IMR-90 (cell line): ENCODE measurements at regions not wholly inside any gene's neighbourhood (a gene's known extent, or its start where the extent isn't known, plus 50 kb on each side); places are given as distances from the start of the nearest gene placed in this dataset.

Experiments
- ATAC-seq: fragments of 200-7000 bp; cut with Tn5 transposase; 2 replicates; pipeline ENCODE4 v1.9.1; 2020; ENCODE audit warnings: low read depth, mild to moderate bottlenecking, moderate library complexity
- BruUV-seq: library from RNA; stranded (reverse); fragments of 400-500 nt; replicated peaks from 2 replicates; lab custom pipeline; 2021; lab: Mats Ljungman, UMichigan
- CTCF ChIA-PET: fragments of 300-600 bp; formaldehyde crosslinking; extraction: SDS; loops from one replicate; lab custom pipeline; 2021; ENCODE audit warnings: antibody characterized with exemption; lab: Yijun Ruan, JAX
- POLR2A ChIA-PET: fragments of 300-600 bp; sonication (Branson Sonifier 250); formaldehyde crosslinking; loops from one replicate; lab custom pipeline; 2022; ENCODE audit warnings: antibody characterized with exemption; ENCODE audit not compliant: unreplicated experiment; lab: Charles Lee
- DNase-seq: peaks from one replicate; pipeline ENCODE4 v3.0.0; 2013
- H2AFZ ChIP-seq: replicated peaks from 2 replicates; pipeline ENCODE3; 2013; ENCODE audit warnings: low read length, mild to moderate bottlenecking; ENCODE audit not compliant: poor library complexity
- H2AK5ac ChIP-seq: 2 replicates; pipeline ENCODE4 v1.6.1; 2013; ENCODE audit warnings: low read depth, low read length, inconsistent platforms
- H2AK9ac ChIP-seq: replicated peaks from 2 replicates; pipeline ENCODE3; 2013; ENCODE audit warnings: mild to moderate bottlenecking, low read depth, low read length, moderate library complexity; ENCODE audit not compliant: poor library complexity
- H2BK120ac ChIP-seq: 2 replicates; pipeline ENCODE4 v1.6.1; 2013; ENCODE audit warnings: low read depth, low read length, inconsistent platforms
- H2BK15ac ChIP-seq: 3 replicates; pipeline ENCODE4 v1.6.1; 2013; ENCODE audit warnings: low read depth, low read length, inconsistent platforms
- H2BK20ac ChIP-seq: 2 replicates; pipeline ENCODE4 v1.6.1; 2013; ENCODE audit warnings: low read depth, mild to moderate bottlenecking, inconsistent platforms, low read length, moderate library complexity
- H2BK5ac ChIP-seq: 2 replicates; pipeline ENCODE4 v1.6.1; 2013; ENCODE audit warnings: mild to moderate bottlenecking, low read depth, low read length, inconsistent platforms; ENCODE audit not compliant: poor library complexity, severe bottlenecking
- H3K14ac ChIP-seq: replicated peaks from 2 replicates; pipeline ENCODE4 v1.6.1; 2013; ENCODE audit warnings: low read depth, low read length, inconsistent platforms
- H3K18ac ChIP-seq: 2 replicates; pipeline ENCODE4 v1.6.1; 2013; ENCODE audit warnings: low read depth, low read length, control low read depth
- H3K23ac ChIP-seq: 2 replicates; pipeline ENCODE4 v1.6.1; 2013; ENCODE audit warnings: low read depth, low read length, inconsistent platforms
- H3K27ac ChIP-seq: 2 replicates; pipeline ENCODE4 v1.5.1; 2013; ENCODE audit warnings: mild to moderate bottlenecking, control low read depth, low read length; ENCODE audit not compliant: insufficient read depth
- H3K27me3 ChIP-seq: 2 replicates; pipeline ENCODE4 v1.6.1; 2013; ENCODE audit warnings: low read length; ENCODE audit not compliant: control insufficient read depth, insufficient read depth
- H3K36me3 ChIP-seq: 2 replicates; pipeline ENCODE4 v1.6.1; 2013; ENCODE audit warnings: low read length, mixed read lengths; ENCODE audit not compliant: control insufficient read depth, insufficient read depth
- H3K4ac ChIP-seq: 2 replicates; pipeline ENCODE4 v1.6.1; 2013; ENCODE audit warnings: low read depth, low read length, inconsistent platforms
- H3K4me1 ChIP-seq: 2 replicates; pipeline ENCODE4 v1.6.1; 2013; ENCODE audit warnings: low read length, mixed read lengths; ENCODE audit not compliant: control insufficient read depth, insufficient read depth
- H3K4me2 ChIP-seq: 2 replicates; pipeline ENCODE4 v1.6.1; 2013; ENCODE audit warnings: low read depth, mild to moderate bottlenecking, control low read depth, low read length, moderate library complexity
- H3K4me3 ChIP-seq: 2 replicates; pipeline ENCODE4 v1.5.1; 2013; ENCODE audit warnings: low read depth, mild to moderate bottlenecking, control low read depth, low read length, moderate library complexity; ENCODE audit not compliant: insufficient read depth
- H3K56ac ChIP-seq: 2 replicates; pipeline ENCODE4 v1.6.1; 2013; ENCODE audit warnings: low read length, inconsistent platforms; ENCODE audit not compliant: insufficient read depth; ENCODE audit errors: extremely low read depth
- H3K79me1 ChIP-seq, 2 experiments: 2 replicates each; pipeline ENCODE4 v1.6.1; 2013; ENCODE audit warnings: low read length in 2 of 2, inconsistent platforms in 1 of 2, low read depth in 1 of 2
- H3K9ac ChIP-seq: 2 replicates; pipeline ENCODE4 v1.6.1; 2013; ENCODE audit warnings: low read depth, low read length, control low read depth
- H3K9me1 ChIP-seq: 2 replicates; pipeline ENCODE4 v1.6.1; 2013; ENCODE audit warnings: low read length, inconsistent platforms; ENCODE audit not compliant: insufficient read depth
- H3K9me3 ChIP-seq: 2 replicates; pipeline ENCODE4 v1.6.1; 2013; ENCODE audit warnings: low read length; ENCODE audit not compliant: control insufficient read depth, insufficient read depth
- H4K20me1 ChIP-seq: 2 replicates; pipeline ENCODE4 v1.6.1; 2013; ENCODE audit warnings: low read length, inconsistent platforms; ENCODE audit not compliant: insufficient read depth
- H4K5ac ChIP-seq: 2 replicates; pipeline ENCODE4 v1.6.1; 2013; ENCODE audit warnings: mild to moderate bottlenecking, low read depth, low read length, control low read depth
- H4K8ac ChIP-seq, 2 experiments: 2 replicates each; pipeline ENCODE4 v1.6.1; 2013; ENCODE audit warnings: low read depth in 2 of 2, low read length in 2 of 2, control low read depth in 1 of 2, inconsistent platforms in 1 of 2
- H4K91ac ChIP-seq: 2 replicates; pipeline ENCODE4 v1.6.1; 2013; ENCODE audit warnings: low read depth, low read length, inconsistent platforms; ENCODE audit not compliant: insufficient read depth
- BHLHE40 ChIP-seq: fragments of 150-350 bp; IDR thresholded peaks from 2 replicates; pipeline ENCODE4 v1.6.1; 2016; ENCODE audit warnings: mild to moderate bottlenecking, low read depth, low read length
- CEBPB ChIP-seq: IDR thresholded peaks from 2 replicates; pipeline ENCODE4 v1.6.1; 2012; ENCODE audit warnings: low read depth, low read length, improper control_type of control experiment
- CHD1 ChIP-seq: IDR thresholded peaks from 2 replicates; pipeline ENCODE4 v1.6.1; 2012; ENCODE audit warnings: low read depth, low read length, improper control_type of control experiment
- FOS ChIP-seq: fragments of 150-350 bp; IDR thresholded peaks from 2 replicates; pipeline ENCODE4 v1.6.1; 2016; ENCODE audit warnings: low read depth, low read length
- MAFK ChIP-seq: IDR thresholded peaks from 2 replicates; pipeline ENCODE4 v1.6.1; 2012; ENCODE audit warnings: low read depth, low read length, improper control_type of control experiment
- MAZ ChIP-seq: IDR thresholded peaks from 2 replicates; pipeline ENCODE4 v1.6.1; 2012; ENCODE audit warnings: low read depth, mild to moderate bottlenecking, low read length, improper control_type of control experiment, moderate library complexity, borderline replicate concordance
- MXI1 ChIP-seq: IDR thresholded peaks from 2 replicates; pipeline ENCODE4 v1.6.1; 2012; ENCODE audit warnings: low read depth, mild to moderate bottlenecking, low read length, moderate library complexity, borderline replicate concordance
- NFE2L2 ChIP-seq: fragments of 150-350 bp; IDR thresholded peaks from 2 replicates; pipeline ENCODE4 v1.6.1; 2016; ENCODE audit warnings: low read depth, mild to moderate bottlenecking, low read length
- POLR2A ChIP-seq: IDR thresholded peaks from 2 replicates; pipeline ENCODE4 v1.6.1; 2012; ENCODE audit warnings: mild to moderate bottlenecking, low read depth, low read length
- RAD21 ChIP-seq: IDR thresholded peaks from 2 replicates; pipeline ENCODE4 v1.6.1; 2012; ENCODE audit warnings: low read length, improper control_type of control experiment
- RCOR1 ChIP-seq: IDR thresholded peaks from 2 replicates; pipeline ENCODE4 v1.6.1; 2012; ENCODE audit warnings: mild to moderate bottlenecking, low read length, improper control_type of control experiment; ENCODE audit not compliant: insufficient replicate concordance
- RFX5 ChIP-seq: IDR thresholded peaks from 2 replicates; pipeline ENCODE4 v1.8.0; 2012; ENCODE audit warnings: low read depth, mild to moderate bottlenecking, low read length, moderate library complexity
- SMC3 ChIP-seq: fragments of 150-350 bp; IDR thresholded peaks from 2 replicates; pipeline ENCODE4 v1.6.1; 2016; ENCODE audit warnings: low read depth, mild to moderate bottlenecking, antibody characterized with exemption, low read length, moderate library complexity
- WGBS, 2 experiments: methylation state at CpG; one replicate each; pipeline versions ENCODE4 v1.1.5 to v1.1.7; 2013; ENCODE audit warnings: missing lambda C conversion rate in 2 of 2; ENCODE audit not compliant: insufficient read length in 1 of 2; ENCODE audit errors: extremely low coverage in 2 of 2; 5-methylcytosine and 5-hydroxymethylcytosine counted together
- dilution Hi-C: fragments of 300-500 bp; cut with HindIII; formaldehyde crosslinking; loops from one replicate; pipeline ENCODE4 v1.14.3; 2018; ENCODE audit warnings: low sequenced_read_pairs; ENCODE audit not compliant: unreplicated experiment
- in situ Hi-C: fragments of 300-500 bp; cut with MboI; formaldehyde crosslinking; loops from 3 replicates; pipeline ENCODE4 v1.14.3; 2019; ENCODE audit warnings: low sequenced_read_pairs, inconsistent platforms, mixed read lengths
- intact Hi-C: fragments of 100-400 bp; cut with micrococcal nuclease; formaldehyde crosslinking; loops from 2 replicates; pipeline ENCODE4 v1.10.0; 2022
- TF ChIP-seq, protein P1 (sequence below): conservative IDR thresholded peaks from 2 replicates; pipeline ENCODE4 v1.5.1; 2012; ENCODE audit warnings: mild to moderate bottlenecking, low read depth, low read length, improper control_type of control experiment
- TF ChIP-seq, protein P2 (sequence below): fragments of 150-350 bp; IDR thresholded peaks from 2 replicates; pipeline ENCODE4 v1.6.1; 2017; ENCODE audit warnings: mild to moderate bottlenecking, antibody characterized with exemption, low read length, low read depth
- TF ChIP-seq, protein P3 (sequence below): fragments of 150-350 bp; IDR thresholded peaks from 2 replicates; pipeline ENCODE4 v1.6.1; 2016; ENCODE audit warnings: low read depth, mild to moderate bottlenecking, low read length, moderate library complexity, borderline replicate concordance

DNA sequence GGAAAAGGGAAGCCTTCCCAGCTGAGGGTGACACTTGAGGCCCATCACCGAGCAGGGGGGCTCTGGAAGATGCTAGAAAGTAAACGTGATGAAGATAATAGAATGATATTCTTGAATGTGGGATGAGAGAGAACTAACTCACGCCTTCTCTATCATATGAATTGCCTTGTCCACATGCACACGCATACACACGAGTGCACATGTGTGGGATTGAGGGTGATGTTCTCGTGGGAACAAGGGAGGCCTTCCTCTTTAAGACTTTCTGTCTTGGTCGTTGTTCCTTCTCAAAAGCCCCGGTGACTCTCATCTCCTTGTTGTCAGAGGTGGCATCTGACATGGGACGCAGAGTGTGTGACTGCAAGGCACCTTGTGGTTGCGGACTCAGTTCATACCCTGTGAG lies 436.9 kb downstream of the ZNF516 start:
- H2BK120ac ChIP-seq = no peak overlapping the region
- DNase-seq (no peak), ATAC-seq (no peak)
- no TSS peak for BruUV-seq
- POLR2A ChIA-PET = no interaction called here
- WGBS, 2 experiments = 58% methylated on average over 5 of the region's 10 CpGs; no CpG with 5 or more reads in 1 of the 2 experiments
- H3K14ac ChIP-seq = no peak overlapping the region
- H3K4me3 ChIP-seq = no peak overlapping the region
- no peak overlapping the region for H2AK5ac ChIP-seq
- H3K9me1 ChIP-seq = no peaks in the 10 kb centered on the region
- peaks cover 11% of the 10 kb centered on the region for H3K9me3 ChIP-seq
- H2BK15ac ChIP-seq = no peak overlapping the region
- TF ChIP-seq MAZ (no peak), POLR2A (no peak), MAFK (no peak), CEBPB (no peak), SMC3 (no peak), BHLHE40 (no peak), FOS (no peak), RCOR1 (no peak), MXI1 (no peak), NFE2L2 (no peak), CHD1 (no peak), RFX5 (no peak), RAD21 (no peak)
- TF ChIP-seq, protein P1, sequence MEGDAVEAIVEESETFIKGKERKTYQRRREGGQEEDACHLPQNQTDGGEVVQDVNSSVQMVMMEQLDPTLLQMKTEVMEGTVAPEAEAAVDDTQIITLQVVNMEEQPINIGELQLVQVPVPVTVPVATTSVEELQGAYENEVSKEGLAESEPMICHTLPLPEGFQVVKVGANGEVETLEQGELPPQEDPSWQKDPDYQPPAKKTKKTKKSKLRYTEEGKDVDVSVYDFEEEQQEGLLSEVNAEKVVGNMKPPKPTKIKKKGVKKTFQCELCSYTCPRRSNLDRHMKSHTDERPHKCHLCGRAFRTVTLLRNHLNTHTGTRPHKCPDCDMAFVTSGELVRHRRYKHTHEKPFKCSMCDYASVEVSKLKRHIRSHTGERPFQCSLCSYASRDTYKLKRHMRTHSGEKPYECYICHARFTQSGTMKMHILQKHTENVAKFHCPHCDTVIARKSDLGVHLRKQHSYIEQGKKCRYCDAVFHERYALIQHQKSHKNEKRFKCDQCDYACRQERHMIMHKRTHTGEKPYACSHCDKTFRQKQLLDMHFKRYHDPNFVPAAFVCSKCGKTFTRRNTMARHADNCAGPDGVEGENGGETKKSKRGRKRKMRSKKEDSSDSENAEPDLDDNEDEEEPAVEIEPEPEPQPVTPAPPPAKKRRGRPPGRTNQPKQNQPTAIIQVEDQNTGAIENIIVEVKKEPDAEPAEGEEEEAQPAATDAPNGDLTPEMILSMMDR = no peak
- TF ChIP-seq, protein P2, sequence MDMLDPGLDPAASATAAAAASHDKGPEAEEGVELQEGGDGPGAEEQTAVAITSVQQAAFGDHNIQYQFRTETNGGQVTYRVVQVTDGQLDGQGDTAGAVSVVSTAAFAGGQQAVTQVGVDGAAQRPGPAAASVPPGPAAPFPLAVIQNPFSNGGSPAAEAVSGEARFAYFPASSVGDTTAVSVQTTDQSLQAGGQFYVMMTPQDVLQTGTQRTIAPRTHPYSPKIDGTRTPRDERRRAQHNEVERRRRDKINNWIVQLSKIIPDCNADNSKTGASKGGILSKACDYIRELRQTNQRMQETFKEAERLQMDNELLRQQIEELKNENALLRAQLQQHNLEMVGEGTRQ = no peak
- TF ChIP-seq, protein P3, sequence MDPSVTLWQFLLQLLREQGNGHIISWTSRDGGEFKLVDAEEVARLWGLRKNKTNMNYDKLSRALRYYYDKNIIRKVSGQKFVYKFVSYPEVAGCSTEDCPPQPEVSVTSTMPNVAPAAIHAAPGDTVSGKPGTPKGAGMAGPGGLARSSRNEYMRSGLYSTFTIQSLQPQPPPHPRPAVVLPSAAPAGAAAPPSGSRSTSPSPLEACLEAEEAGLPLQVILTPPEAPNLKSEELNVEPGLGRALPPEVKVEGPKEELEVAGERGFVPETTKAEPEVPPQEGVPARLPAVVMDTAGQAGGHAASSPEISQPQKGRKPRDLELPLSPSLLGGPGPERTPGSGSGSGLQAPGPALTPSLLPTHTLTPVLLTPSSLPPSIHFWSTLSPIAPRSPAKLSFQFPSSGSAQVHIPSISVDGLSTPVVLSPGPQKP = no peak
- dilution Hi-C loops (no loop called here), intact Hi-C loops (no loop called here), in situ Hi-C loops (no loop called here)
- H3K27me3 ChIP-seq = no peaks in the 10 kb centered on the region
- H2AFZ ChIP-seq = no peak overlapping the region
- H4K5ac ChIP-seq = no peak overlapping the region
- no peak overlapping the region for H3K4me2 ChIP-seq
- no peak overlapping the region for H3K4ac ChIP-seq
- H2BK20ac ChIP-seq = no peak overlapping the region
- no peak overlapping the region for H4K8ac ChIP-seq
- H2BK5ac ChIP-seq = no peak overlapping the region
- H3K4me1 ChIP-seq = no peaks in the 10 kb centered on the region
- H3K56ac ChIP-seq = no peak overlapping the region
- CTCF ChIA-PET = no interaction called here
- H3K27ac ChIP-seq = no peak overlapping the region
- H3K23ac ChIP-seq = no peak overlapping the region
- H3K18ac ChIP-seq = no peak overlapping the region
- H2AK9ac ChIP-seq = no peak overlapping the region
- H4K91ac ChIP-seq = no peak overlapping the region
- no peaks in the 10 kb centered on the region for H3K36me3 ChIP-seq
- no peaks in the 10 kb centered on the region for H4K20me1 ChIP-seq
- H3K9ac ChIP-seq = no peak overlapping the region
- no peaks in the 10 kb centered on the region for H3K79me1 ChIP-seq
